NCI-H1105 treated with DMSO at 0.1 percent for 48 hours (cell line): ENCODE measurements at regions not wholly inside any gene's neighbourhood (a gene's known extent, or its start where the extent isn't known, plus 50 kb on each side); places are given as distances from the start of the nearest gene placed in this dataset.

Experiments
- DNase-seq: peaks from one replicate; lab custom pipeline; 2025; lab: John Stamatoyannopoulos, UW

DNA sequence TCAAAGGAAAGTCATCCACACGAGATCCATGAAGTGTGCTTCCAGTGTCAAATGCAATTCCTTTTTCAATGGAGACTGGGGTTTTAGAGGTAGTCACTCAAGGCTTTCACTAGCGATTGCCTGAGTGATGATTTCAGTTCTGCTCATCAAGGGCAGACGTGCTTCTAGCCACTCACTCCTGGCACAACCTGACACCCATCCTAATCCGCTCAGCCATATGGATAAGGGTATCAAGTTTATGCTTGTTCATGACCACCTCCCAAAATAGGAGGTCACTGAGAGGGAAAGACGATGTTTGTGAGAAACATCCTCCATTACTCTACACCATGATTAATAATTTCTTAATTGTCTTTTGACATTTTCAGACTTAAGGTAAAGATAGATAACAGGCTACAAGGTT, 91.3 kb upstream of the HEY2 start:
- DNase-seq: no peak

DNA sequence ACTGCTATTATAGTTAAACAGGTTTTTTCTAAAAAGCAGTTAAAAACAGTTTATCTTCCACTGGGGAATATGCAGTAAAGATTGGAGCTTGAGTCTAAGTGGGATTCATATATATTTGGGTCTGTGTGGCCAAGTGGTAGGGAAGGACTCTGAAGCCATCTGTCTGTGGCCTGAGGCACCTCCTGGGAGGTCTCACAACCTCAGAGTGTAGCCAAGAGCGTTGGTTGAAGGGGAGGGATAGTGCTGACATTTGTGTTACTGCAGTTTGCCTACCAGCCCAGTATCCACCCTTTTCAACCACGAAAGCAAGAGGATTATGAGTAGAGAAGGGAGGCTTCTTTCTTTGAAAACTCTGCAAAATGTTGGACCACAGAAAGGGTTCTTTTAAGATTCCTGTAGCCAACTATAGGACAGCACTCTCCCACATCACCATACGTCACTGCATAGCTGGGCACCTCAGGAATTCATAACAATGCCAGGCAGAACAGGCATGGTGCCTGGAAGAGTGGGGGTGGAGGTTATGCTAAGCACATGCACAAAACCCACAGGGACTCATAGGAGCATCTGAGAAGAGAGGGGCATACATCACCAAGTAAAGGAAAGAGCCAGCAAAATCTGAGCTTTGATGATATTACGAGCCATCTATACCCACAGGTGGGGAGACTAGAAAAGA, 90.5 kb upstream of the HEY2 start:
- no peak for DNase-seq

DNA sequence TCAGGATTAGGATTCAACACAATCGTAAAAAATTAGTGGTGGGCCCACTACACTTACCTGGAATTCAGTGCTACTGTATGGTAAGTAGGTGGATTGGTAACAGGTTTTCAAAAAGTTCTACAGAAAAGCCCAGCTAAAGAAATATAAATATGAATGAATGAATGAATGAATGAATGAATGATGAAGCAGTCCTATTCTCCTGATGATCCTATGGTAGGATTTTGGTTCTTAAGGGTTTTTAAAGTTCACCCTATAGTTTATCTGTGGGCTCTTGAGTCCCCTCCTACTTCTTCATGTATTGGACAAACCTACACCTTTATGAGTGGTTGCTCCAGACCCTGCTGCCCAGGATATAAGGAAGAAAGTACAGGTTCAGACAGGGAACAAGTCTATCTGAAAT, 89.5 kb upstream of the HEY2 start:
- DNase-seq: no peak

DNA sequence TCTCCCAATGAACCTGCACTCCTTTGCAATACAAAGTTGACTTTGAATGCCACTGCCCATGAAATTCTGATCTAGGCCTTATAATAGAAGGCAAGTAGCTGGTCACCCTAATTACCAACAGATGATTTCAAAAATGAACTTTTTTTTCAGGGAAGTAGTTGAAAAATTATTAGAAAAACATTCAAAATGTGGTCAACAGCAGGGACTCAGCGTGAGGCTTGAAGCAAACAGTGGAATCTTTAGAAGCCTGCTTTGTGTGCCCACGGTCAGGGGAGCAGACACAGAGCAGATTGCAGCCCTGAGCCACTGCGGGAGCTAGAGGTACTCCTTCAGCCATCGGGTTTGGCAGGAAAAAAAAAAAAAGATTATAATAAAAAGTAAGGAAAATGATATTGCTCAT, 87.1 kb upstream of the HEY2 start:
- no peak for DNase-seq

DNA sequence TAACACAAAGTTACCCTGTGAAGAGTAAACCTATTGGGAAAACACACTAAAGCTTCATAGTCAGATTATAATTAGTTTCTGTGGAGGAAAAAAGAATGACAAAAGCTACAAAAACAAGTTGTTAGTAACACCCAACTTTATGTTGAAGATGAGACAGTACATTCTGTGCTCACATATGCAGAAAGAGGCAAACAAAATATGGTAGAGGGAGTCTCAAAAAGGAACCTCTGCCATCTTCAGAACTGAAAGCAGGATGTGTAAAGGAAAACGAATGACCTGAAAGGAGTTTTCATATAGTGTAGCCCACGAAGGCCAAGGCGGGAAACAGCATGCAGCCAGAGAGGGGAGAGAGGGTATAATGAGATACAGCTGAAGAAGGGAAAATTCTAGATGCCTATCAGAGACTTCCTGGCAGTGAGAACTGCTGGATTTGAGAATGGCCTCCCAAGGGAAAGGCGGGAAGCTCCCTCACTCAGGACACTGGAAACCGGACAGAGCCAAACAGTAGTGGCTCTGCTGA, 84.1 kb upstream of the HEY2 start:
- DNase-seq: no peak

DNA sequence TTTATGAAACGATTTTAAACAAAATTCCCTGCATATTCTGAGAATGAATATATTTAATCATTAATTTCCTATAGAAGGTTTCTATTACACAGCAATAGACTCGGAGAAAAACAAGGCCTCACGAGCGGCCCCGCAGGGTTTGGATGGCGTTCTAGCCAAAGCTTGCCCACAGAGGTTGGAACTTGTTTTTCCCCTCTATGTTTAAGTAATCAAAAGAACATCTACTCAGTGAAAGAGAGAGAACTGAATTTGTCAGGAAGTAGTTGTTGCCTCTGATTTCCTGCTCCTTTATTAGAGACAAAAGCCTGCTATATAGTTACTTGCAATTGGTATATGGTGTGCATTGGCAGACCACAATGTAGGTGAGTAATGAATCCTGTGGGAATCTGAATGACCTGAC, 82.1 kb upstream of the HEY2 start:
- no peak for DNase-seq

DNA sequence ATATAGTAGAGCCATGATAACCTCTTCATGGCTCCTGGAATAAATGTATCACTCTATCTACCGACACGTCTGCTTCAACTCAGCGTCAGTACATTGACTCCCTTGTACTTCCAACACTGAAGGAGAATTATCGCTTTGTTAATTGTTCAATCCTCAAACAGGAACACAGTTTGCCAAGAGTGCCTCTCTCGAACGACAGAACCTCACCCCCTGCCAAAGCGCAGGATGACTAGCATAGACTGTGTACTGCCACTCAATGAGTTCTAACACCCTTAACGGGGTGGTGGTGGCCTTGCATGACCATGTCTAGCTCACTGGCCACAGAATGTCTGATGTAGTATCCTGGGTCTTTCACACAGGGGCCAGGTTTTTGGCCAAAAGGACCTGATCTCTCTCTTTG, 81.4 kb upstream of the HEY2 start:
- DNase-seq: no peak

DNA sequence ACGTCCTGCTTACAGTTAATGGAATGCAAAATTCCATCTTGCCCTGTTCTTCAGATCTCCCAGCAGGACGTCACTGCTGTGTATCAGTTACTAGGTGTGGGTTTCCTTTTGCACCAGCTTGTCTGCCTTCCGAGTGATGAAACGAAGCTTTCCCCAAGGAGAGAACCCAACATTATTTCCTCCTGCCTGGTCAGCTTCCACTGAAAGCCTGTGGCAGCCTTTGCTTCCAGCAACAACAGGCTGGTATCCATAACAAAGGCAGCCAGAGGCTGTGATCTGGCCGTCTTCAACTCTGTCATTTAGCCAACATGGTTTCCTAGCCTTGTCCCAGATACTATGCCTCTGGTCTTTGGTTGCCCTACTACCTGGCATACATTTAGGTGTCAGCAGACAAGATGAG, 78.9 kb upstream of the HEY2 start:
- DNase-seq: no peak

DNA sequence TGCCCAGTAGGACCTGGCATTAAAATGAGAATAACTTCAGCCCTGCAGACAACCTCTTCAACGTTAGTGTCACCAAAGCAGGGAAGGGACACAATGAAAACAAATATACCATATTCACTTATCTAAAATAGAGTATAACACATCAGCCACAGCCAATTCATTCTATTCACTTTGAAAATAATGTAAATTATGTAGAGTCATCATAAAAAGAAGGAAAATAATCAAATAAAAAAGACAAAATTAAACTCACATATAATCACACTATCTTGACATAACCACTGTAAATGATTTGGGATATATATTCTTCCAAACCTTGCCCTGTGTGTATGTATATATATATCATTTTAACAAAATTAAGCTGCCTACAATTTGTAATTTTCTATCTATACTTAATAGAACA, 78.1 kb upstream of the HEY2 start:
- no peak for DNase-seq

DNA sequence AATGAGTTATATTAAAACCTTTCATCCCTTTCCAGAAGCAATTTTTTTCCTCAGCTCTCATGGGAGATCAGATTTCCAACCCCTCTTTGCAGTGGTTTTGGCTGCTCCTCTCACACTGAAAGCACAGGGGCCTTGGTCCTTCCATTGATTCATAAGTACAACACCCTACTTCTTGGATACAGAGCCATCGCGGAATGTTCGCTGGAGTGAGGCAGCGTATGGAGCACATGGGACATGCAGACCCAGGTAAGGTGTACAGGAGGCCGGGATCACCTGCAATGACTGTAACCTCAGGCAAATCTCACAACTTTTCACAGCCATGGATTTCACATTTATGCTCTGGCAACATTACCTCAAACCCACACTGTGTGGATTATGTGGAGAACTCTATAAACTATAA, 75.2 kb upstream of the HEY2 start:
- no peak for DNase-seq

DNA sequence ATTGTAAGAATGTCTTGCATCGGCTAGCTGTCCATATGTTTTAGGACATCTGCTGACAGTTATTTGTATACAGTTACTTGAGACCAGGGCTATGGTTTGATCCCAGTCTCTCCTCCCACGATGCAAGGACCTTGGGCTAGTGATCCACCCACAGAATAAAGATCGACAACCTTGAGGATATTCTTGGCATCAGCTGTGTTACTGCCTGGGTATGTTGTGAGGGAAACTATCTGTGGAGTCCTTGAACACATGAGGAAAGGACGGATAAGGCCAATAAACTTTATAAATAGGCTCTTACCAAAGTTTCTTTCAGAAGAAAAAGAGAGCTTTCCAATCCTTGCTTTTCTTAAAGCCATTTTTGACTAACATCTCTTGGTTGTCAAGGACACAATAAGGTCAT, 70.8 kb upstream of the HEY2 start:
- DNase-seq: no peak

DNA sequence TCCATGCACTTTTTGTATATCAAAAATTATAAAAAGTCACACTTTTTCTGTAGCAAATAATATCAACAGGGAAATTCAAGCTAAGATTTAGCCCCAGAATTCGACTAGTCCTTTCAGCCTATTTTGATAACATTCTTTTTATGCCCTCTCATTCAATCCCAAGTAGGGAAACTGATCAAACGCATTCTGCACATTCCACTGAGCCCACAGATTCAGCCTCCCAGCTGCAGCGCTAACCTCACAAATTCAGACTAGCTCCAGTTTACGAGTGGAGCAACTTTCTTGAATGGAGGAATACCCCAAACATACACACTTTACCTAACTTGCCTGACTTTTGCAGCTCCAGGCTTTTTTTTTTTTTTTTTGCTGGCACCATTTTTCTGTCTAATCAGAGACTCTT, 70.3 kb upstream of the HEY2 start:
- no peak for DNase-seq

DNA sequence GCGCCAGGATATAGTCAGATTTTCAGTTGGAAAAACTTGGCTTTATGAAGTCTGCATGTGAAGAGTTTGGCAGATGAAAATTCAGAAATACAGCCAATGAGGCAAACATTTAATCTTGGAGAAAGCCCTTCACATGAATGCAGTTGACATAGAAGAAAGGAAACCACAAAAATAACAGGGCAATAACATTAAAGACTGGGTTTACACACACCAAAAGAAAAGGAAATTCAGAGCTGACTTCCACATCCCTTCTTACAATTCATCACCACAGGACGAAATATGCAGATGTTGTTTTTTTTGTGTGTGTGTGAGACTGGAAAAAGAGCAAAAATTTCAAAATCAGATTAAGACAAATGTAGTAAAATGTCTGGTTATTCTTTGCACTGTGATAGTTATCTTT, 69.8 kb upstream of the HEY2 start:
- DNase-seq: no peak

DNA sequence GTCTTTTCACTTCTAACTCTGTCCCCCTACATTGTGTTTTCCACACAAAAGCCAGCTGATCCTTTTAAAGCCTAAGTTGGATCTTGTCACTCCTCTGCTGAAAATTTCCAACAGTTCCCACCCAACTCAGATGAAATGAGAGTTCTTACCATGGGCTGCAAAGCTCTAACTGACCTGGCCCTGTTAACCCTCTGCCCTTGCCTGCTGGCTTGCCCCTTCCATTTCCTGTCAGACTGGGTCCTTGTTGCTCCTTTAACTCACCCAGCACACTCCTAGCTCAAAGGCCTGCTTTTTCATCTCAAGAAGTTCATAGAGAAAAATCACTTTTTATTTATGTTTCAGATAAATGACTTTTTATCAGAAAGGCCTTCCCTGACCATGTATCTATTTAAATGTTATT, 66.5 kb upstream of the HEY2 start:
- DNase-seq: no peak

DNA sequence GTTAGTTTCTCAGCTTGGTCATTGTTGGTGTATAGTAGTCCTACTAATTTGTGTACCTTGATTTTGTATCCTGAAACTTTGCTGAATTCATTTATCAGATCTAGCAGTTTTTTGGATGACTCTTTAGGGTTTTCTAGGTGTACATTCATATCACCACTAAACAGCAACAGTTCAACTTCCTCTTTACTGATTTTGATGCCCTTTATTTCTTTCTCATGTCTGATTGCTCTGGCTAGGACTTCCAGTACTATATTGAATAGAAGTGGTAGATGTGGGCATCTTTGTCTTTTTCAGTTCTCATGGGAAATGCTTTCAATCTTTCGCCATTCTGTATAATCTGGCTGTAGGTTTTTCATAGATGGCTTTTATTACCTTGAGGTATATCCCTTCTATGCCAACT, 61.3 kb upstream of the HEY2 start:
- DNase-seq: no peak

DNA sequence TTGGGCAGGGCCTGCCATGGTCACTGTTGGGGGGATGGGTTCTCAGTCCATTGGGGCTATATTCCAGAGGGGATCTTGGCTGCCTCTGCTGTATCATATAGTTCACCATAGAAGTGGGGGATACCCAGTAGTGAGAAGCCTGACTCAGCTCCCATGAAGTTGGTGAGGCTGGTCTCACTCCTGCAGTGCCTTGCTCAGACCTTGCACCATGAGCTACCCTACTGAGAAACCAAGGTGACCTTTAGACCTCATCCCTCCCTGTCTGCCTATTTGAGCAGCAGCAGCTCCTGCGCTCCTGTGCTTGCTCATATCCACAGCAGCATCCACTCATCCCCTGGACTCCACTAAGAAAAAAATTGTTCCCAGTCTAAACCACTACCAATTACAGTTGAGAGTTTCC, 56.0 kb upstream of the HEY2 start:
- no peak for DNase-seq

DNA sequence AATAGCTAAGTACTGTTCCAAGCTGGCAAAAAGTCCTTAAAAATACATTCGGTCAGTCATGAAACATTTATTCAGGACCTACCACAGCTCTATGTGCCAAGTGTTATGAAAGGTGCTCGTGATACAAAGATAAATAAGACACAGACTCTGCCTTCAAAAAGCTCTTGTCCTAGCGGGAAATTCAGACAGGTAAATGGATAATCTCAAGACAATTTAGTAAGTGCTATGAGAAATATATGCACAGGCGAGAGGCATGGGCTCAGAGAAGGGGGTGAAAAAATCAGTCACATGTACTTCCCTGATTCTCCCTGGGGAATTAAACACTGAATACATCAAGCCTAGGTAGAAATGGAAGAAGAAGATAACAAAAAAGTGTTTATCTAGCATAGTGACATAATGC, 49.8 kb upstream of the HEY2 start:
- DNase-seq: no peak
